ENCODE measurements at regions not wholly inside any gene's neighbourhood (a gene's known extent, or its start where the extent isn't known, plus 50 kb on each side); places are given as distances from the start of the nearest gene placed in this dataset.
A peak's percentile ranks its signal among the peaks of the same experiment; 100 is the strongest.
"Not testable (repeated sequence)": the region's sequence is repeated elsewhere in the genome, so short reads cannot be mapped to it uniquely, and the experiment has no call there.

GRCh38 chrX:150273575-150274294 lies 89.4 kb upstream of the MAMLD1 start:
- DNase-seq, H3K4me3 Mint-ChIP-seq, H3K4me1 Mint-ChIP-seq, H3K9me3 Mint-ChIP-seq, H3K27me3 Mint-ChIP-seq, ATAC-seq, H3K27ac Mint-ChIP-seq: not testable (repeated sequence)

- Mint-ChIP-seq H3K27ac (no peak overlapping the region), H3K27me3 (peaks cover 8% of the 10 kb centered on the region), H3K9me3 (no peaks in the 10 kb centered on the region), H3K4me1 (no peaks in the 10 kb centered on the region), H3K4me3 (no peak overlapping the region)
- DNase-seq = no peak
- no peak for ATAC-seq
These were observed 80.2 kb upstream of the MAMLD1 start for GRCh38 chrX:150282953-150283352.

- Mint-ChIP-seq H3K9me3 (no peaks in the 10 kb centered on the region), H3K27ac (no peak overlapping the region), H3K4me3 (no peak overlapping the region), H3K4me1 (no peaks in the 10 kb centered on the region), H3K27me3 (no peaks in the 10 kb centered on the region)
- ATAC-seq (no peak), DNase-seq (no peak)
These were observed 72.1 kb upstream of the MAMLD1 start for GRCh38 chrX:150291014-150291413.

- Mint-ChIP-seq H3K4me1 (no peaks in the 10 kb centered on the region), H3K9me3 (no peaks in the 10 kb centered on the region), H3K27me3 (no peaks in the 10 kb centered on the region), H3K27ac (no peak overlapping the region), H3K4me3 (no peak overlapping the region)
- ATAC-seq (no peak), DNase-seq (no peak)
These were observed 69.7 kb upstream of the MAMLD1 start for GRCh38 chrX:150293311-150294013.

- no peak for ATAC-seq
- Mint-ChIP-seq H3K27me3 (no peaks in the 10 kb centered on the region), H3K4me3 (no peak overlapping the region), H3K4me1 (no peaks in the 10 kb centered on the region), H3K27ac (no peak overlapping the region), H3K9me3 (no peaks in the 10 kb centered on the region)
- no peak for DNase-seq
These were observed 64.1 kb upstream of the MAMLD1 start for GRCh38 chrX:150298841-150299551.

- Mint-ChIP-seq H3K27me3 (no peaks in the 10 kb centered on the region), H3K4me3 (no peak overlapping the region), H3K4me1 (no peaks in the 10 kb centered on the region), H3K9me3 (no peaks in the 10 kb centered on the region), H3K27ac (no peak overlapping the region)
- DNase-seq = no peak
- no peak for ATAC-seq
These were observed 63.5 kb upstream of the MAMLD1 start for GRCh38 chrX:150299579-150299978.

- H3K27me3 Mint-ChIP-seq = no peaks in the 10 kb centered on the region
- ATAC-seq (no peak), DNase-seq (no peak)
- H3K4me1 Mint-ChIP-seq = no peaks in the 10 kb centered on the region
- H3K4me3 Mint-ChIP-seq = no peak overlapping the region
- peak overlapping the region in 1 of 2 donors; percentile 48 for H3K27ac Mint-ChIP-seq
- H3K9me3 Mint-ChIP-seq = no peaks in the 10 kb centered on the region
These were observed 59.6 kb upstream of the MAMLD1 start for GRCh38 chrX:150303386-150304097.

- no peak for DNase-seq
- H3K27me3 Mint-ChIP-seq = no peaks in the 10 kb centered on the region
- H3K4me1 Mint-ChIP-seq = peaks cover 6% of the 10 kb centered on the region
- H3K27ac Mint-ChIP-seq = no peak overlapping the region
- no peaks in the 10 kb centered on the region for H3K9me3 Mint-ChIP-seq
- ATAC-seq = no peak
- no peak overlapping the region for H3K4me3 Mint-ChIP-seq
These were observed 57.1 kb upstream of the MAMLD1 start for GRCh38 chrX:150306002-150306401.

GRCh38 chrX:150308041-150308440 lies 55.1 kb upstream of the MAMLD1 start:
- H3K27ac Mint-ChIP-seq = no peak overlapping the region
- no peaks in the 10 kb centered on the region for H3K9me3 Mint-ChIP-seq
- DNase-seq = no peak
- H3K4me3 Mint-ChIP-seq = no peak overlapping the region
- no peak for ATAC-seq
- peaks cover 6% of the 10 kb centered on the region for H3K4me1 Mint-ChIP-seq
- no peaks in the 10 kb centered on the region for H3K27me3 Mint-ChIP-seq

- H3K9me3 Mint-ChIP-seq = no peaks in the 10 kb centered on the region
- H3K4me3 Mint-ChIP-seq = no peak overlapping the region
- DNase-seq = no peak
- H3K27ac Mint-ChIP-seq = no peak overlapping the region
- no peaks in the 10 kb centered on the region for H3K27me3 Mint-ChIP-seq
- ATAC-seq = no peak
- H3K4me1 Mint-ChIP-seq = peaks cover 6% of the 10 kb centered on the region
These were observed 54.5 kb upstream of the MAMLD1 start for GRCh38 chrX:150308532-150309157.

GRCh38 chrX:150310417-150310816 lies 52.7 kb upstream of the MAMLD1 start:
- DNase-seq = no peak
- no peaks in the 10 kb centered on the region for H3K9me3 Mint-ChIP-seq
- no peak for ATAC-seq
- no peak overlapping the region for H3K27ac Mint-ChIP-seq
- no peaks in the 10 kb centered on the region for H3K27me3 Mint-ChIP-seq
- H3K4me3 Mint-ChIP-seq = no peak overlapping the region
- peaks cover 6% of the 10 kb centered on the region for H3K4me1 Mint-ChIP-seq

- Mint-ChIP-seq H3K9me3 (no peaks in the 10 kb centered on the region), H3K4me1 (peaks cover 6% of the 10 kb centered on the region), H3K4me3 (no peak overlapping the region), H3K27me3 (no peaks in the 10 kb centered on the region), H3K27ac (peak overlapping the region in 1 of 2 donors; percentile 84)
- DNase-seq (no peak), ATAC-seq (no peak)
These were observed 52.2 kb upstream of the MAMLD1 start for GRCh38 chrX:150310881-150311280.

GRCh38 chrX:150312931-150313330 lies 50.2 kb upstream of the MAMLD1 start:
- Mint-ChIP-seq H3K27ac (no peak overlapping the region), H3K4me3 (no peak overlapping the region), H3K27me3 (peaks cover 6% of the 10 kb centered on the region), H3K4me1 (peaks cover 6% of the 10 kb centered on the region), H3K9me3 (no peaks in the 10 kb centered on the region)
- ATAC-seq (no peak), DNase-seq (no peak)
